Keratinocyte (primary cell): ENCODE measurements at regions not wholly inside any gene's neighbourhood (a gene's known extent, or its start where the extent isn't known, plus 50 kb on each side); places are given as distances from the start of the nearest gene placed in this dataset.

Experiments
- EZH2 ChIP-seq: IDR thresholded peaks from one replicate; pipeline ENCODE4 v1.6.1; 2012; ENCODE audit warnings: inconsistent platforms, mild to moderate bottlenecking, low read length, moderate library complexity
- TF ChIP-seq, protein P1 (sequence below), 3 experiments: IDR thresholded peaks in 1 of 3; conservative IDR thresholded peaks in 1 of 3; optimal IDR thresholded peaks in 1 of 3; 2 replicates in 2 of 3; 3 replicates in 1 of 3; pipeline versions ENCODE3 to v1.5.1; 2011; ENCODE audit warnings: low read length in 3 of 3, mild to moderate bottlenecking in 3 of 3, moderate library complexity in 2 of 3, control low read depth in 1 of 3, inconsistent platforms in 1 of 3; ENCODE audit not compliant: insufficient read depth in 2 of 3; ENCODE audit errors: extremely low read depth in 1 of 3

DNA sequence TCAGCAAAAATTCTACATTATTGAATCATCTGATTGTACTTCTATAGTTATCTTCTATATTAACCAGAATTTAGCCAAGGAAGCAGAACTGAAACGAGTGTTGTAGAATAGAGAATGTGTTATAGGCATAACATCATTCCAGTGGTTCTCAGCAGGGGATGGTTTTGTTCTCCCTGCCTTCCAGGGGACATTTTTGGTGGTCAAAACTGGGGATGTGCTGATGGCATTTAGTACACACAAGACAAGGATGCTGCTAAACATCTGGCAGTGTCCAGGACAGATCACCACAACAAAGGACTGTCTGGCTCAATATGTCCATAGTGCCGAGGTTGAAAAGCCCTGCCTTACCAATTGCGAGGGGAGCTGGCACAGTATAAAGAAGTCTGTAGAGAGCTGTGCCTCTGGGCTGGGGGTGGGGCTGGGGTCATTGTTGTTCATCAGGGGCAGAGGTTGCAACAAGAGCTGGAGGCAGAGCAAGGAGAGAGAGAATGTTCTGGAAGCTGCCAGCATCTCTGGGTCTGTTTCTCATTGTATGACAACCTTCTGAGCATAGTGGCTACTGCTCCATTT is 1472.8 kb downstream of the AACS start:
- TF ChIP-seq, protein P1, sequence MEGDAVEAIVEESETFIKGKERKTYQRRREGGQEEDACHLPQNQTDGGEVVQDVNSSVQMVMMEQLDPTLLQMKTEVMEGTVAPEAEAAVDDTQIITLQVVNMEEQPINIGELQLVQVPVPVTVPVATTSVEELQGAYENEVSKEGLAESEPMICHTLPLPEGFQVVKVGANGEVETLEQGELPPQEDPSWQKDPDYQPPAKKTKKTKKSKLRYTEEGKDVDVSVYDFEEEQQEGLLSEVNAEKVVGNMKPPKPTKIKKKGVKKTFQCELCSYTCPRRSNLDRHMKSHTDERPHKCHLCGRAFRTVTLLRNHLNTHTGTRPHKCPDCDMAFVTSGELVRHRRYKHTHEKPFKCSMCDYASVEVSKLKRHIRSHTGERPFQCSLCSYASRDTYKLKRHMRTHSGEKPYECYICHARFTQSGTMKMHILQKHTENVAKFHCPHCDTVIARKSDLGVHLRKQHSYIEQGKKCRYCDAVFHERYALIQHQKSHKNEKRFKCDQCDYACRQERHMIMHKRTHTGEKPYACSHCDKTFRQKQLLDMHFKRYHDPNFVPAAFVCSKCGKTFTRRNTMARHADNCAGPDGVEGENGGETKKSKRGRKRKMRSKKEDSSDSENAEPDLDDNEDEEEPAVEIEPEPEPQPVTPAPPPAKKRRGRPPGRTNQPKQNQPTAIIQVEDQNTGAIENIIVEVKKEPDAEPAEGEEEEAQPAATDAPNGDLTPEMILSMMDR (optimal IDR thresholded peaks at IDR 0.05 in 1 of 3, IDR thresholded peaks at IDR 0.05 in 1 of 3, conservative IDR thresholded peaks at IDR 0.05 in 1 of 3; ENCODE audit: extremely low read depth in 1 of 3, insufficient read depth in 2 of 3, low read length in 3 of 3) = no peak
- TF ChIP-seq EZH2 = no peak
